ENCODE measurements at regions not wholly inside any gene's neighbourhood (a gene's known extent, or its start where the extent isn't known, plus 50 kb on each side); places are given as distances from the start of the nearest gene placed in this dataset.

DNA sequence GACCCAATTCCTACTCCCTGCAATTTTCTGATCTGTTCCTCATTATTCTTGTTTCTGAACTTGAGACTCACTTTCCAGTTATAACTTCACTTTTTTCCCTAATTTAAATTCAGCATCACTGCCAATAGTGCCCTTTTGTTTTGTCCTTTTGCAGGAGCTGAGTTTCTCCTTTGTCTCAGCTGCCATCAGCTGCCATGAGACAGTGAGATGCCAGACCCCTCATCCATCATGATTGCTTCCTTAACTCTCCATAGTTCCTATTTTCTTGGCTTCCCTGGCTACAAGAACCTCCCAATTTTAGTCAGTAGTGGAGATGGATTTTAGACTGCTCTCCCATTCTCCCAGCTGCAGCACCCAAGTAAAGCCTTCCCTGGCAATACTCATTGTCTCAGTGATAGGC, 518.1 kb downstream of the HDGFL1 start:
- Histone ChIP-seq H3K27me3 (no peaks in the 10 kb centered on the region), H3K27ac (replicated peaks in 1 of 4) (no peak overlapping the region), H3K36me3 (no peaks in the 10 kb centered on the region), H3K4me1 (no peaks in the 10 kb centered on the region), H3K9me3 (no peaks in the 10 kb centered on the region), H3K4me3 (no peak overlapping the region)
- TF ChIP-seq, protein P1, sequence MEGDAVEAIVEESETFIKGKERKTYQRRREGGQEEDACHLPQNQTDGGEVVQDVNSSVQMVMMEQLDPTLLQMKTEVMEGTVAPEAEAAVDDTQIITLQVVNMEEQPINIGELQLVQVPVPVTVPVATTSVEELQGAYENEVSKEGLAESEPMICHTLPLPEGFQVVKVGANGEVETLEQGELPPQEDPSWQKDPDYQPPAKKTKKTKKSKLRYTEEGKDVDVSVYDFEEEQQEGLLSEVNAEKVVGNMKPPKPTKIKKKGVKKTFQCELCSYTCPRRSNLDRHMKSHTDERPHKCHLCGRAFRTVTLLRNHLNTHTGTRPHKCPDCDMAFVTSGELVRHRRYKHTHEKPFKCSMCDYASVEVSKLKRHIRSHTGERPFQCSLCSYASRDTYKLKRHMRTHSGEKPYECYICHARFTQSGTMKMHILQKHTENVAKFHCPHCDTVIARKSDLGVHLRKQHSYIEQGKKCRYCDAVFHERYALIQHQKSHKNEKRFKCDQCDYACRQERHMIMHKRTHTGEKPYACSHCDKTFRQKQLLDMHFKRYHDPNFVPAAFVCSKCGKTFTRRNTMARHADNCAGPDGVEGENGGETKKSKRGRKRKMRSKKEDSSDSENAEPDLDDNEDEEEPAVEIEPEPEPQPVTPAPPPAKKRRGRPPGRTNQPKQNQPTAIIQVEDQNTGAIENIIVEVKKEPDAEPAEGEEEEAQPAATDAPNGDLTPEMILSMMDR (IDR thresholded peaks at IDR 0.05): no peak
- TF ChIP-seq POLR2AphosphoS5 (IDR thresholded peaks at IDR 0.05) (no peak), POLR2A (IDR thresholded peaks at IDR 0.05; ENCODE audit: low read depth) (no peak), EP300 (IDR thresholded peaks at IDR 0.05) (no peak)
- intact Hi-C loops (cut with DNase I): no loop called here
- DNase-seq (ENCODE audit: extremely low spot score): no peak

DNA sequence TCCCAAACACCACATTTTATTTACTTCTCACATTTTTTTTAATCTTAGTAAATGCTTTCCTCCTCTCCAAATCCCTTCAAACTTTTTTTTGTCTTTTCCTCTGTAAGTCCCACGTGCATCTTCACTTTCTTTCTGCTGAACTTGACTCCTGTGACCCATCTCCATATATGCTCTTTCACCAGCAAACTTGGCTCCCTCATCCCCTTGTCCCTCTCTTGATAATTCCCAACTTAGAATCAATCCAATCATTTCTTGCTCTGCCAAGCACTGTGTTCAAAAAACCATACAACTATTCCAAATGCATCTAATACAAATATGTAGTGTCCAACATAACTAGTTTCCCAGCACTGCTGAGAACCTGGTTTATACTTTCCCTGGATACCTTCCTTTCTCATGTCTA, 519.4 kb downstream of the HDGFL1 start:
- Histone ChIP-seq H3K27me3 (no peaks in the 10 kb centered on the region), H3K4me3 (no peak overlapping the region), H3K36me3 (no peaks in the 10 kb centered on the region), H3K9me3 (no peaks in the 10 kb centered on the region), H3K27ac (replicated peaks in 1 of 4) (no peak overlapping the region), H3K4me1 (no peaks in the 10 kb centered on the region)
- no peak for DNase-seq (ENCODE audit: extremely low spot score)
- no peak for TF ChIP-seq POLR2AphosphoS5 (IDR thresholded peaks at IDR 0.05)
- no peak for TF ChIP-seq EP300 (IDR thresholded peaks at IDR 0.05)
- intact Hi-C loops (cut with DNase I): no loop called here
- WGBS: 60% methylated on average over 1 of the region's 1 CpG

DNA sequence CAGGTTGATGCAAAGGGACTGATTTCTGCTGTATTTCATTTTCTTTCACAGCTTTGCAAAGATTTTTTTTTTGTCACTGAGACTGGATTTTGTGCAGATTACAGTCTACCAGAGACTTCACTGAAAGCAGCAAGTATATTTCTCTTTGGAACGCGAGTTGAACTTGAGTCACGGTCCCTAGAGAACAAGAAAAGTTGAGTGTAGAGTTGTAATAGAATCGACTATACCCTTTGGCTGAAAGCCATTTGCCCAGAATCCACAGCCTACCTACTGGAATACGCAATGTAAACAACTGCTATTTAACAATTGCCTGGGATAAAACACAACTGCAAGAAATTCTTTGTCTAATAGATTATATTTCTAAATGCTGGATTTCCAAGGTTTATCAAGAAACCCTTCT, 520.6 kb downstream of the HDGFL1 start:
- no peak overlapping the region for H3K27ac ChIP-seq (replicated peaks in 1 of 4)
- DNase-seq (ENCODE audit: extremely low spot score): no peak
- H3K4me1 ChIP-seq: no peaks in the 10 kb centered on the region
- intact Hi-C loops (cut with DNase I): no loop called here
- H3K36me3 ChIP-seq: no peaks in the 10 kb centered on the region
- H3K9me3 ChIP-seq: no peaks in the 10 kb centered on the region
- no peak for TF ChIP-seq POLR2A (IDR thresholded peaks at IDR 0.05; ENCODE audit: low read depth)
- TF ChIP-seq POLR2AphosphoS5 (IDR thresholded peaks at IDR 0.05): no peak
- H3K4me3 ChIP-seq: no peak overlapping the region
- WGBS: 85% methylated on average over 5 of the region's 5 CpGs
- H3K27me3 ChIP-seq: no peaks in the 10 kb centered on the region

DNA sequence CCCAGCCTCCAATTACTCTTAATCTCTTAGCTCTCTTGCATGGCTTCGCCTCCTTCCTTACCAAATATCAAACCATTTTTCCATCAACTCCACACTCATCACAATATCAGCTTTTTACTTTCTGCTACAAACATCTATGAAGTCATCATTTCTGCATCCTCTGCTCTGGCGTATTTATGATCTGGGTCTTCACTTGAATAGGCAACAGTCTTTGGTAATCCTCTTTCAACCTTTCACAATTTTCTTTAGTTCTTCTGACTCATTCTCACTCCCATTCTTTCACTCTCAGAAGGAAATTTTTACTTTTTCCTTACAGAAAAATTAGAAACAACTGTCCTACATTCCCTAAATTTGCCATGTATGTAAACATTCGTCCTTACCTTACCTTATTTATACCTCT, 522.4 kb downstream of the HDGFL1 start:
- Histone ChIP-seq H3K4me3 (no peak overlapping the region), H3K9me3 (peaks cover 0 to 6% (median 2%) of the 10 kb centered on the region in 4 donors), H3K4me1 (no peaks in the 10 kb centered on the region), H3K36me3 (no peaks in the 10 kb centered on the region), H3K27ac (replicated peaks in 1 of 4) (no peak overlapping the region), H3K27me3 (no peaks in the 10 kb centered on the region)
- TF ChIP-seq, protein P1 (IDR thresholded peaks at IDR 0.05): no peak
- TF ChIP-seq POLR2AphosphoS5 (IDR thresholded peaks at IDR 0.05): no peak
- WGBS: 84% methylated on average over 3 of the region's 3 CpGs
- intact Hi-C loops (cut with DNase I): no loop called here
- no peak for DNase-seq (ENCODE audit: extremely low spot score)

DNA sequence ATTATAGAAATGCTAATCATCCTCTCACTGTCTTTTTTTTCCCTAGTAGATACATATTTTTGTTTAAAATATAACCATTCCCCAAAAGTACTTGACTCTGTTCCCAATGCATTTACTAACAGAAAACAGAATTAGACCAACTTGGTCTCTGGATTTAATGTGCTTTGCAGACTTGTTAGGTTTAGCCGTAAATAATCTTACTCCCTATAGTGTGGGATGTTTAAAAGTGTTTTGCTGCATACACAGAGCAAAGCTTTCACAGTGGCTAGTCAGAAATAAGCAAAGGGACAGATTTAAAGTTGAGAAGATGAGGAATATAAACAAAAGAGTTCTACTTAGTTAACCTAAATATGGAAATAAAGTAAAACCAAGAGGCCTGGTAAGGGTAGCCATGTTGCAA, 527.5 kb downstream of the HDGFL1 start:
- Histone ChIP-seq H3K4me3 (no peak overlapping the region), H3K9me3 (peaks cover 0 to 7% (median 2%) of the 10 kb centered on the region in 4 donors), H3K36me3 (no peaks in the 10 kb centered on the region), H3K27me3 (no peaks in the 10 kb centered on the region), H3K27ac (replicated peaks in 1 of 4) (no peak overlapping the region), H3K4me1 (no peaks in the 10 kb centered on the region)
- TF ChIP-seq POLR2AphosphoS5 (IDR thresholded peaks at IDR 0.05) (no peak), EP300 (IDR thresholded peaks at IDR 0.05) (no peak), POLR2A (IDR thresholded peaks at IDR 0.05; ENCODE audit: low read depth) (no peak)
- TF ChIP-seq, protein P1 (IDR thresholded peaks at IDR 0.05): no peak
- intact Hi-C loops (cut with DNase I): no loop called here
- WGBS: 91% methylated on average over 1 of the region's 1 CpG
- no peak for DNase-seq (ENCODE audit: extremely low spot score)

DNA sequence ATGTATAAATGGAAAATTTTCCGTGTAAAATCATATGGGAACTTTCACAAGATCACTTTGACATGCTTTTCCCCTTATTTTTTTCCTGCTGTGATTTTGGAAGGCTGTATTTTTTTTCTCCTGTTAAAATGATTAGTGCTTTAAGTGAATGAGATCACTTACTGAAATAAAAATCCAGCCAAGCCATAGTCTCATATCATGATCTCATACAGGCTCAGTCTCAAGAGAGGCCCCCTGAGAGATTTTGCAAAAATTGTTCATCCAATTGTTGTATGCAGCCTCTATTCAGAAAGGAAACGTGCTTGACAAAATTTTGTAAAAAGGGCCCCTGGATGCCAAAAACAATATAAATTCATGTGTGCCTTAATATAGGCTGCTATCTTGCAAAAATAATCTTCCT, 528.2 kb downstream of the HDGFL1 start:
- no peak for TF ChIP-seq POLR2A (IDR thresholded peaks at IDR 0.05; ENCODE audit: low read depth)
- TF ChIP-seq POLR2AphosphoS5 (IDR thresholded peaks at IDR 0.05): no peak
- TF ChIP-seq, protein P1 (IDR thresholded peaks at IDR 0.05): no peak
- Histone ChIP-seq H3K4me3 (no peak overlapping the region), H3K4me1 (no peaks in the 10 kb centered on the region), H3K27me3 (no peaks in the 10 kb centered on the region), H3K9me3 (peaks cover 0 to 7% (median 2%) of the 10 kb centered on the region in 4 donors), H3K27ac (replicated peaks in 1 of 4) (no peak overlapping the region), H3K36me3 (no peaks in the 10 kb centered on the region)
- no peak for DNase-seq (ENCODE audit: extremely low spot score)
- 42% methylated on average over 2 of the region's 2 CpGs for WGBS
- intact Hi-C loops (cut with DNase I): no loop called here

All from esophagus muscularis mucosa (tissue), 4 donors.